ENCODE measurements at regions not wholly inside any gene's neighbourhood (a gene's known extent, or its start where the extent isn't known, plus 50 kb on each side); places are given as distances from the start of the nearest gene placed in this dataset.

GRCh38 chr6:159378411-159379328 is 209.5 kb downstream of the FNDC1 start:
- Mint-ChIP-seq H3K36me3 (no peaks in the 10 kb centered on the region), H3K27ac (peak overlapping the region in 1 of 2 donors; percentile 15), H3K9me3 (no peaks in the 10 kb centered on the region)
- ATAC-seq (no peak), DNase-seq (ENCODE audit: low spot score in 2 of 2) (no peak)

GRCh38 chr6:159376516-159377158 is 207.4 kb downstream of the FNDC1 start:
- no peak for ATAC-seq
- Mint-ChIP-seq H3K27ac (no peak overlapping the region), H3K9me3 (no peaks in the 10 kb centered on the region), H3K36me3 (no peaks in the 10 kb centered on the region)
- DNase-seq (ENCODE audit: low spot score in 2 of 2): no peak

GRCh38 chr6:159375014-159375413 is 205.8 kb downstream of the FNDC1 start:
- DNase-seq (ENCODE audit: low spot score in 2 of 2) (no peak), ATAC-seq (no peak)
- Mint-ChIP-seq H3K27ac (no peak overlapping the region), H3K36me3 (no peaks in the 10 kb centered on the region), H3K9me3 (peaks cover 4% of the 10 kb centered on the region in 2 donors)

- peaks cover 9 to 10% of the 10 kb centered on the region in 2 donors for H3K9me3 Mint-ChIP-seq
- H3K36me3 Mint-ChIP-seq: no peaks in the 10 kb centered on the region
- ATAC-seq: no peak
- no peak overlapping the region for H3K27ac Mint-ChIP-seq
- DNase-seq (ENCODE audit: low spot score in 2 of 2): no peak
These were observed 204.5 kb downstream of the FNDC1 start for GRCh38 chr6:159373670-159374069.

GRCh38 chr6:159372333-159372732 is 203.1 kb downstream of the FNDC1 start:
- Mint-ChIP-seq H3K9me3 (peaks cover 9 to 10% of the 10 kb centered on the region in 2 donors), H3K27ac (no peak overlapping the region), H3K36me3 (no peaks in the 10 kb centered on the region)
- ATAC-seq: no peak
- DNase-seq (ENCODE audit: low spot score in 2 of 2): no peak

- DNase-seq (ENCODE audit: low spot score in 2 of 2) (no peak), ATAC-seq (no peak)
- no peaks in the 10 kb centered on the region for H3K36me3 Mint-ChIP-seq
- no peaks in the 10 kb centered on the region for H3K9me3 Mint-ChIP-seq
- no peak overlapping the region for H3K27ac Mint-ChIP-seq
These were observed 191.1 kb downstream of the FNDC1 start for GRCh38 chr6:159360306-159360705.

GRCh38 chr6:159359581-159360297 is 190.5 kb downstream of the FNDC1 start:
- ATAC-seq (no peak), DNase-seq (ENCODE audit: low spot score in 2 of 2) (no peak)
- H3K36me3 Mint-ChIP-seq: no peaks in the 10 kb centered on the region
- H3K9me3 Mint-ChIP-seq: no peaks in the 10 kb centered on the region
- no peak overlapping the region for H3K27ac Mint-ChIP-seq

- no peak overlapping the region for H3K27ac Mint-ChIP-seq
- no peaks in the 10 kb centered on the region for H3K9me3 Mint-ChIP-seq
- DNase-seq (ENCODE audit: low spot score in 2 of 2) (no peak), ATAC-seq (no peak)
- no peaks in the 10 kb centered on the region for H3K36me3 Mint-ChIP-seq
These were observed 189.4 kb downstream of the FNDC1 start for GRCh38 chr6:159358562-159358961.

GRCh38 chr6:159357211-159357915 is 188.2 kb downstream of the FNDC1 start:
- no peaks in the 10 kb centered on the region for H3K9me3 Mint-ChIP-seq
- ATAC-seq (no peak), DNase-seq (ENCODE audit: low spot score in 2 of 2) (no peak)
- no peaks in the 10 kb centered on the region for H3K36me3 Mint-ChIP-seq
- no peak overlapping the region for H3K27ac Mint-ChIP-seq

GRCh38 chr6:159353193-159353592 is 184.0 kb downstream of the FNDC1 start:
- no peaks in the 10 kb centered on the region for H3K36me3 Mint-ChIP-seq
- no peak for DNase-seq (ENCODE audit: low spot score in 2 of 2)
- H3K9me3 Mint-ChIP-seq: no peaks in the 10 kb centered on the region
- no peak overlapping the region for H3K27ac Mint-ChIP-seq
- no peak for ATAC-seq

- Mint-ChIP-seq H3K36me3 (no peaks in the 10 kb centered on the region), H3K9me3 (no peaks in the 10 kb centered on the region), H3K27ac (no peak overlapping the region)
- ATAC-seq (no peak), DNase-seq (ENCODE audit: low spot score in 2 of 2) (no peak)
These were observed 182.5 kb downstream of the FNDC1 start for GRCh38 chr6:159351707-159352106.

- DNase-seq (ENCODE audit: low spot score in 2 of 2): no peak
- Mint-ChIP-seq H3K9me3 (no peaks in the 10 kb centered on the region), H3K27ac (no peak overlapping the region), H3K36me3 (no peaks in the 10 kb centered on the region)
- ATAC-seq: no peak
These were observed 180.7 kb downstream of the FNDC1 start for GRCh38 chr6:159349915-159350314.

GRCh38 chr6:159343709-159344108 is 174.5 kb downstream of the FNDC1 start:
- no peak for DNase-seq (ENCODE audit: low spot score in 2 of 2)
- peaks cover 0 to 2% of the 10 kb centered on the region in 2 donors for H3K36me3 Mint-ChIP-seq
- H3K9me3 Mint-ChIP-seq: peaks cover 10 to 15% of the 10 kb centered on the region in 2 donors
- no peak for ATAC-seq
- no peak overlapping the region for H3K27ac Mint-ChIP-seq

- H3K9me3 Mint-ChIP-seq: peaks cover 15 to 17% of the 10 kb centered on the region in 2 donors
- H3K36me3 Mint-ChIP-seq: peaks cover 0 to 7% of the 10 kb centered on the region in 2 donors
- no peak for DNase-seq (ENCODE audit: low spot score in 2 of 2)
- no peak overlapping the region for H3K27ac Mint-ChIP-seq
- no peak for ATAC-seq
These were observed 172.9 kb downstream of the FNDC1 start for GRCh38 chr6:159342146-159342545.

GRCh38 chr6:159334068-159334467 is 164.9 kb downstream of the FNDC1 start:
- Mint-ChIP-seq H3K36me3 (peaks cover 7 to 12% of the 10 kb centered on the region in 2 donors), H3K27ac (no peak overlapping the region), H3K9me3 (peaks cover 17 to 20% of the 10 kb centered on the region in 2 donors)
- ATAC-seq: no peak
- no peak for DNase-seq (ENCODE audit: low spot score in 2 of 2)

- Mint-ChIP-seq H3K36me3 (peaks cover 0 to 12% of the 10 kb centered on the region in 2 donors), H3K9me3 (peaks cover 9 to 11% of the 10 kb centered on the region in 2 donors), H3K27ac (no peak overlapping the region)
- DNase-seq (ENCODE audit: low spot score in 2 of 2) (no peak), ATAC-seq (no peak)
These were observed 162.3 kb downstream of the FNDC1 start for GRCh38 chr6:159331451-159331850.
